ENCODE measurements at regions not wholly inside any gene's neighbourhood (a gene's known extent, or its start where the extent isn't known, plus 50 kb on each side); places are given as distances from the start of the nearest gene placed in this dataset.
"Not testable (repeated sequence)": the region's sequence is repeated elsewhere in the genome, so short reads cannot be mapped to it uniquely, and the experiment has no call there.

GRCh38 chr21:28581976-28582375 lies 410.7 kb downstream of the LTN1 start:
- Mint-ChIP-seq H3K36me3 (ENCODE audit: low read depth) (peaks cover 3% of the 10 kb centered on the region), H3K27me3 (ENCODE audit: low read depth) (no peaks in the 10 kb centered on the region), H3K4me1 (no peaks in the 10 kb centered on the region), H3K9me3 (peaks cover 8% of the 10 kb centered on the region), H3K4me3 (no peak overlapping the region), H3K27ac (ENCODE audit: unreplicated experiment) (no peak overlapping the region)
- no peak for DNase-seq (ENCODE audit: low read depth, low spot score)
- no peak for TF ChIP-seq CTCF (conservative IDR thresholded peaks at IDR 0.05)

- not testable (repeated sequence) for H3K27me3 Mint-ChIP-seq (ENCODE audit: low read depth); H3K4me1 Mint-ChIP-seq; H3K36me3 Mint-ChIP-seq (ENCODE audit: low read depth); H3K4me3 Mint-ChIP-seq; DNase-seq (ENCODE audit: low read depth, low spot score); H3K27ac Mint-ChIP-seq (ENCODE audit: unreplicated experiment); H3K9me3 Mint-ChIP-seq
Observed at GRCh38 chr21:28581311-28581731, 411.4 kb downstream of the LTN1 start.

GRCh38 chr21:28580585-28580984 lies 412.1 kb downstream of the LTN1 start:
- Mint-ChIP-seq H3K4me1 (no peaks in the 10 kb centered on the region), H3K4me3 (no peak overlapping the region), H3K9me3 (peaks cover 4% of the 10 kb centered on the region), H3K36me3 (ENCODE audit: low read depth) (peaks cover 3% of the 10 kb centered on the region), H3K27me3 (ENCODE audit: low read depth) (no peaks in the 10 kb centered on the region), H3K27ac (ENCODE audit: unreplicated experiment) (no peak overlapping the region)
- no peak for DNase-seq (ENCODE audit: low read depth, low spot score)
- TF ChIP-seq CTCF (conservative IDR thresholded peaks at IDR 0.05): no peak

- no peak for DNase-seq (ENCODE audit: low read depth, low spot score)
- TF ChIP-seq CTCF (conservative IDR thresholded peaks at IDR 0.05): no peak
- no peak overlapping the region for H3K4me3 Mint-ChIP-seq
- peaks cover 3% of the 10 kb centered on the region for H3K9me3 Mint-ChIP-seq
- H3K4me1 Mint-ChIP-seq: no peaks in the 10 kb centered on the region
- no peak overlapping the region for H3K27ac Mint-ChIP-seq (ENCODE audit: unreplicated experiment)
- H3K27me3 Mint-ChIP-seq (ENCODE audit: low read depth): no peaks in the 10 kb centered on the region
- peaks cover 3% of the 10 kb centered on the region for H3K36me3 Mint-ChIP-seq (ENCODE audit: low read depth)
Observed at GRCh38 chr21:28579986-28580550, 412.6 kb downstream of the LTN1 start.

- Mint-ChIP-seq H3K36me3 (ENCODE audit: low read depth) (peaks cover 3% of the 10 kb centered on the region), H3K27ac (ENCODE audit: unreplicated experiment) (no peak overlapping the region)
- no peak for TF ChIP-seq CTCF (conservative IDR thresholded peaks at IDR 0.05)
Observed at GRCh38 chr21:28568692-28569091, 424.0 kb downstream of the LTN1 start.

GRCh38 chr21:28563933-28564332 lies 428.7 kb downstream of the LTN1 start:
- H3K27me3 Mint-ChIP-seq (ENCODE audit: low read depth); H3K4me1 Mint-ChIP-seq; H3K27ac Mint-ChIP-seq (ENCODE audit: unreplicated experiment); H3K36me3 Mint-ChIP-seq (ENCODE audit: low read depth); H3K4me3 Mint-ChIP-seq; DNase-seq (ENCODE audit: low read depth, low spot score): not testable (repeated sequence)
- H3K9me3 Mint-ChIP-seq: peaks cover 20% of the 10 kb centered on the region

More at GRCh38 chr21:28568692-28569091, 424.0 kb downstream of the LTN1 start:
- H3K4me1 Mint-ChIP-seq: no peaks in the 10 kb centered on the region
- no peak overlapping the region for H3K4me3 Mint-ChIP-seq
- H3K9me3 Mint-ChIP-seq: peaks cover 6% of the 10 kb centered on the region
- no peaks in the 10 kb centered on the region for H3K27me3 Mint-ChIP-seq (ENCODE audit: low read depth)
- no peak for DNase-seq (ENCODE audit: low read depth, low spot score)

Measured in neural crest cell (in vitro differentiated cells).